Lower leg skin (tissue), 4 donors: ENCODE measurements at regions not wholly inside any gene's neighbourhood (a gene's known extent, or its start where the extent isn't known, plus 50 kb on each side); places are given as distances from the start of the nearest gene placed in this dataset.
"Not testable (repeated sequence)": the region's sequence is repeated elsewhere in the genome, so short reads cannot be mapped to it uniquely, and the experiment has no call there.

Experiments
- DNase-seq, 2 donors: peaks; one replicate each; pipeline ENCODE4 v3.0.0-alpha.2; 2019; ENCODE audit warnings: low spot score in 2 of 2
- H3K4me3 ChIP-seq: fragments of 200-600 bp; sonication (generic); 2 replicates; pipeline ENCODE4 v1.5.1; 2017; ENCODE audit warnings: mild to moderate bottlenecking, low read depth; ENCODE audit not compliant: poor library complexity, severe bottlenecking
- CTCF ChIP-seq, 3 donors: fragments of 450-650 bp; IDR thresholded peaks; one replicate each; pipeline ENCODE4 v1.5.1; 2016; ENCODE audit warnings: antibody characterized with exemption in 3 of 3, mild to moderate bottlenecking in 3 of 3, moderate library complexity in 2 of 3
- POLR2A ChIP-seq, 2 donors: fragments of 450-650 bp; IDR thresholded peaks; one replicate each; pipeline ENCODE4 v1.6.1; 2016 to 2017; ENCODE audit warnings: antibody characterized with exemption in 2 of 2, mild to moderate bottlenecking in 1 of 2, moderate library complexity in 1 of 2
- WGBS, 2 donors: methylation state at CpG; one replicate each; pipeline ENCODE4 v1.1.5; 2018; 5-methylcytosine and 5-hydroxymethylcytosine counted together
- intact Hi-C: fragments of 100-400 bp; cut with DNase I; formaldehyde crosslinking; loops from one replicate; pipeline ENCODE4 v1.15.0; 2023; ENCODE audit warnings: low total_unique reads

GRCh38 chr2:20115374-20115773 is 63.9 kb upstream of the LAPTM4A start:
- H3K4me3 ChIP-seq = no peak overlapping the region
- intact Hi-C loops = no loop called here
- 83 to 90% methylated on average over 1 to 2 of the region's 2 CpGs for WGBS, 2 donors
- DNase-seq = no peak
- TF ChIP-seq CTCF (IDR thresholded peaks at IDR 0.05) = no peak
- no peak for TF ChIP-seq POLR2A (IDR thresholded peaks at IDR 0.05)

- TF ChIP-seq CTCF (IDR thresholded peaks at IDR 0.05) (no peak), POLR2A (IDR thresholded peaks at IDR 0.05) (no peak)
- no peak for DNase-seq
- intact Hi-C loops = no loop called here
- H3K4me3 ChIP-seq = no peak overlapping the region
- 61% methylated on average over 18 to 19 of the region's 19 CpGs for WGBS, 2 donors
Observed at GRCh38 chr2:20113986-20114938, 62.8 kb upstream of the LAPTM4A start.

- H3K4me3 ChIP-seq = no peak overlapping the region
- no peak for DNase-seq
- intact Hi-C loops = no loop called here
- WGBS, 2 donors = 82 to 89% methylated on average over 15 of the region's 15 CpGs
- no peak for TF ChIP-seq CTCF (IDR thresholded peaks at IDR 0.05)
- TF ChIP-seq POLR2A (IDR thresholded peaks at IDR 0.05) = no peak
Observed at GRCh38 chr2:20113004-20113796, 61.8 kb upstream of the LAPTM4A start.

GRCh38 chr2:20112361-20112760 is 60.9 kb upstream of the LAPTM4A start:
- 90 to 95% methylated on average over 9 of the region's 9 CpGs for WGBS, 2 donors
- DNase-seq, intact Hi-C loops, H3K4me3 ChIP-seq: not testable (repeated sequence)

GRCh38 chr2:20111311-20112131 is 60.1 kb upstream of the LAPTM4A start:
- intact Hi-C loops = no loop called here
- H3K4me3 ChIP-seq = no peak overlapping the region
- WGBS, 2 donors = 87 to 92% methylated on average over 8 to 9 of the region's 10 CpGs
- no peak for DNase-seq
- no peak for TF ChIP-seq POLR2A (IDR thresholded peaks at IDR 0.05)

GRCh38 chr2:20110876-20111275 is 59.4 kb upstream of the LAPTM4A start:
- intact Hi-C loops = no loop called here
- H3K4me3 ChIP-seq = no peak overlapping the region
- WGBS, 2 donors = 82 to 84% methylated on average over 7 of the region's 7 CpGs
- no peak for TF ChIP-seq CTCF (IDR thresholded peaks at IDR 0.05)
- no peak for DNase-seq
